Sigmoid colon (tissue), 6 donors: ENCODE measurements at regions not wholly inside any gene's neighbourhood (a gene's known extent, or its start where the extent isn't known, plus 50 kb on each side); places are given as distances from the start of the nearest gene placed in this dataset.

Experiments used
- DNase-seq: peaks from one replicate; pipeline ENCODE4 v3.0.0-alpha.2; 2019
- H3K27ac ChIP-seq, 4 donors: fragments of 200-600 bp; sonication (generic); one replicate each; pipeline ENCODE4 v1.5.1; 2016 to 2019; ENCODE audit warnings: mild to moderate bottlenecking in 1 of 4
- H3K27me3 ChIP-seq, 3 donors: fragments of 200-600 bp; sonication (generic); one replicate each; pipeline ENCODE4 v1.5.1; 2019; ENCODE audit warnings: mild to moderate bottlenecking in 1 of 3
- H3K36me3 ChIP-seq, 4 donors: fragments of 200-600 bp; sonication (generic); one replicate each; pipeline ENCODE4 v1.5.1; 2016 to 2019
- H3K4me1 ChIP-seq, 4 donors: fragments of 200-600 bp; sonication (generic); one replicate each; pipeline ENCODE4 v1.5.1; 2017 to 2019
- H3K4me3 ChIP-seq, 4 donors: fragments of 200-600 bp; sonication (generic); one replicate each; pipeline ENCODE4 v1.5.1; 2017 to 2019; ENCODE audit warnings: mild to moderate bottlenecking in 2 of 4, moderate library complexity in 1 of 4
- H3K9me3 ChIP-seq, 4 donors: fragments of 200-600 bp in 3 of 4; sonication (generic) in 3 of 4; one replicate each; pipeline versions ENCODE4 v1.5.1 to v1.6.1; 2013 to 2019
- EP300 ChIP-seq, 4 donors: sonication (generic); formaldehyde crosslinking; IDR thresholded peaks; one replicate each; pipeline ENCODE4 v1.6.1; 2017; ENCODE audit warnings: antibody characterized with exemption in 4 of 4
- POLR2A ChIP-seq, 2 donors: fragments of 450-650 bp; IDR thresholded peaks; one replicate each; pipeline ENCODE4 v1.6.1; 2016; ENCODE audit warnings: antibody characterized with exemption in 2 of 2, mild to moderate bottlenecking in 2 of 2, moderate library complexity in 2 of 2
- POLR2AphosphoS5 ChIP-seq, 4 donors: sonication (generic); formaldehyde crosslinking; IDR thresholded peaks; one replicate each; pipeline ENCODE4 v1.6.1; 2017; ENCODE audit warnings: antibody characterized with exemption in 4 of 4
- WGBS, 2 donors: extraction: QIAGEN DNeasy Blood & Tissue Kit; methylation state at CpG; one replicate each; pipeline ENCODE4 v1.1.7; 2013; 5-methylcytosine and 5-hydroxymethylcytosine counted together
- intact Hi-C: fragments of 100-400 bp; cut with DNase I; formaldehyde crosslinking; loops from one replicate; pipeline ENCODE4 v1.15.1; 2023
- TF ChIP-seq, protein P1 (sequence below), 4 experiments: fragments of 450-650 bp in 3 of 4; fragments of 200-600 bp in 1 of 4; IDR thresholded peaks; one replicate each; pipeline ENCODE4 v1.5.1; 2016 to 2019; ENCODE audit warnings: antibody characterized with exemption in 4 of 4, mild to moderate bottlenecking in 3 of 4, moderate library complexity in 2 of 4
- donor health status: healthy with polysubstance abuse.
- donor health status: healthy.

DNA sequence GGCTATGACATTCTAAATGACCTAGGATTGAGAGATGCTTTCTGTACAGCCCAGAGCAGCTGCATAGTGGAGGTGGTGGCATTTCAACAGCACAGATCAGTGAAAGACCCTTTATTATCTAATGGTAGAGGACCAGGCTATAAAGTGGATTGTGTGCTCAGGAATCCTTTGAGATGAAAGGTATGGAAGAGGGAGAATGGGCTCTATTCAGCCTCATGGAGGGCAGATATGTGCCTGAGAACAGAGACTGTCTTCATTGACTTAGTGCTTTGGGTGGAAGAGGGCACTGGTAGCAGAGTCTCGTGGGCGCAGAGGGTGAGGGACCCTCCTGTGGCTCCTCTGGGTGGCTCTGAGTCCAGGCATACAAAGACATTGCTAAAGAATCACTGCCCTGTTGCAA is 130.0 kb upstream of the SLC24A5 start:
- H3K27me3 ChIP-seq = no peaks in the 10 kb centered on the region
- intact Hi-C loops = no loop called here
- H3K27ac ChIP-seq = no peak overlapping the region
- no peaks in the 10 kb centered on the region for H3K36me3 ChIP-seq
- no peaks in the 10 kb centered on the region for H3K4me1 ChIP-seq
- TF ChIP-seq POLR2A (IDR thresholded peaks at IDR 0.05) (no peak), POLR2AphosphoS5 (IDR thresholded peaks at IDR 0.05) (no peak), EP300 (IDR thresholded peaks at IDR 0.05) (no peak)
- TF ChIP-seq, protein P1, sequence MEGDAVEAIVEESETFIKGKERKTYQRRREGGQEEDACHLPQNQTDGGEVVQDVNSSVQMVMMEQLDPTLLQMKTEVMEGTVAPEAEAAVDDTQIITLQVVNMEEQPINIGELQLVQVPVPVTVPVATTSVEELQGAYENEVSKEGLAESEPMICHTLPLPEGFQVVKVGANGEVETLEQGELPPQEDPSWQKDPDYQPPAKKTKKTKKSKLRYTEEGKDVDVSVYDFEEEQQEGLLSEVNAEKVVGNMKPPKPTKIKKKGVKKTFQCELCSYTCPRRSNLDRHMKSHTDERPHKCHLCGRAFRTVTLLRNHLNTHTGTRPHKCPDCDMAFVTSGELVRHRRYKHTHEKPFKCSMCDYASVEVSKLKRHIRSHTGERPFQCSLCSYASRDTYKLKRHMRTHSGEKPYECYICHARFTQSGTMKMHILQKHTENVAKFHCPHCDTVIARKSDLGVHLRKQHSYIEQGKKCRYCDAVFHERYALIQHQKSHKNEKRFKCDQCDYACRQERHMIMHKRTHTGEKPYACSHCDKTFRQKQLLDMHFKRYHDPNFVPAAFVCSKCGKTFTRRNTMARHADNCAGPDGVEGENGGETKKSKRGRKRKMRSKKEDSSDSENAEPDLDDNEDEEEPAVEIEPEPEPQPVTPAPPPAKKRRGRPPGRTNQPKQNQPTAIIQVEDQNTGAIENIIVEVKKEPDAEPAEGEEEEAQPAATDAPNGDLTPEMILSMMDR (IDR thresholded peaks at IDR 0.05) = no peak
- H3K4me3 ChIP-seq = no peak overlapping the region
- H3K9me3 ChIP-seq = no peaks in the 10 kb centered on the region
- 95 to 96% methylated on average over 2 of the region's 2 CpGs for WGBS, 2 donors
- no peak for DNase-seq

DNA sequence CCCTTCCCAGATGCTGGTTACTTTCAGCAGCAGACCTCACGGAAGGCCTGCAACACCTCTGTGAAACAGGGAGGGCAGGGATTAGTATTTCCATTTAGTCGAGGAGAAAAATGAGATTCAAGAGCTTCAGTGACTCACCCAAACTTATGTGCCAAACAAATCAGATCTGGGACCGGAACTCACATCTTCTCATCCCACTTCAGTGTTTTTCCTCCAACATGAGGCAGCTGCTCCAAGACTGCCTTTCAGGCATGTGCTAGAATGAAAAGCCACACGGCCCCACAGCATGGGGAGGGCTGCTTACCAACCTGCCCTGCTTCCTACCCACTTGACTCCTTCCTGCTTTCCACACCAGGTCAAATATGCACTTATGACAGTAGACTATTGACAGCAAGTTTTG is 129.4 kb upstream of the SLC24A5 start:
- no peak for DNase-seq
- Histone ChIP-seq H3K4me1 (no peaks in the 10 kb centered on the region), H3K27ac (no peak overlapping the region), H3K4me3 (no peak overlapping the region), H3K36me3 (no peaks in the 10 kb centered on the region), H3K27me3 (no peaks in the 10 kb centered on the region), H3K9me3 (no peaks in the 10 kb centered on the region)
- no peak for TF ChIP-seq EP300 (IDR thresholded peaks at IDR 0.05)
- no peak for TF ChIP-seq POLR2AphosphoS5 (IDR thresholded peaks at IDR 0.05)
- no peak for TF ChIP-seq POLR2A (IDR thresholded peaks at IDR 0.05)
- intact Hi-C loops = no loop called here
- 77 to 86% methylated on average over 4 of the region's 4 CpGs for WGBS, 2 donors

DNA sequence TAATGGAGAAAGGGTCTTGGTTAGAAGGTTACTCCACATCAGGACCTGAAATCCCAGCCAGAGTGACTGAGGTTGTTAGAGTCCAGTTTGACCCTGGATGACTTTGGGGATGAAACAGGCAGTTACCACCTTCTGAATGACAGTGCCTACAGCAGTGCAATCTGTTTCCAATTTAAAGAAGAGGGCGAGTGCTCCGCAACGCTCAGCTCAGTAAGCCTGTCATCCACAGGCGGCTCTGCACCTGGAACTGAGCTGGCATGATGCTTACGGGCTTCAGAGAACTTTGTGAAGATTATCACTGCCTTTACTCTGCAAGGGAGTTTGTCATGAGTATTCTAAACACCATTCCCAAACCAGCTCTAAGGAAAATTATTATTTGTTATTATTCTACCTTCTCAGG is 127.7 kb upstream of the SLC24A5 start:
- WGBS, 2 donors = 94 to 95% methylated on average over 5 of the region's 5 CpGs
- no peaks in the 10 kb centered on the region for H3K36me3 ChIP-seq
- H3K4me1 ChIP-seq = no peaks in the 10 kb centered on the region
- intact Hi-C loops = no loop called here
- DNase-seq = no peak
- H3K9me3 ChIP-seq = no peaks in the 10 kb centered on the region
- H3K27me3 ChIP-seq = no peaks in the 10 kb centered on the region
- TF ChIP-seq EP300 (IDR thresholded peaks at IDR 0.05) = no peak
- no peak overlapping the region for H3K27ac ChIP-seq
- no peak overlapping the region for H3K4me3 ChIP-seq

DNA sequence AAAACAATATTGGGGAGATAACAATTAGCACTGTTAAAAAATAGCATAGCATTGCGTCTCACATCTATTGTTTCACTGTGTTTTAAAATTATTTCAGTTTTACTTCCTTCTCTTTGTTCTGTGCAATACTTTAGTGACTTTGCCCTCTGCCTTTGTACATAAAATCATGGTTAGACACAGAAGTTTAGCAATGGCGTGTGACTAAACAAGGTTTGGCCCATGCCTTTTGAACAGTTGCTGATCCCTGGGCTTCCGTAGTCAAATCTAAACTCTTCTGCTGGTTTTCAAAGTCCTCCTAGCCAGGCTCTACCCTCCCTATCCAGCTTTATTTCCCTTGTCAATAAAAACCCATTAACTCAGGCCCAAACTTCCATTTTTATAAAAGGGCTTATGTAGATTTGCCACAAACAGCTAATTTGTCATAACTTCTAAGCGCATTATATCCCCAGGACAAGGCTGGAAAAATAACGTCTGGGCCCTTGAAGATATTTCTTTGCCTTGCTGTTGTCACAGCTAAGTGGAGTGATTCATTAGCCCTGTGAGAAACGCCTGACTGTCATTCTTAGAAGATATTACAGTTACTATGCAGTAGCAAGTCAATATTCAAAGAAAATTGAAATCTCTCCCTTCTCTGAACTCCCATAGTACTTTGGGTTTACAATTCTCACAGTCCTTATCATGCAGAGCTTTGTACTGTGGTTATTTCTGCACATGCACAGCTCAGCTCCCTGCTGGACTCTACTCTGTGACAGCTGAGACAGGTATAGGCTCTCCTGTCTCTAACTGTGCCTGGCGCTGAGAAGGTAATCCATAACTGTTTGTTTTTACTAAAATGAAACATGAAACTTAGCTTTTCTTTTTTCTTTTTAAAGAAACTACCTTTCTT is 123.4 kb upstream of the SLC24A5 start:
- H3K27ac ChIP-seq = no peak overlapping the region
- intact Hi-C loops = no loop called here
- TF ChIP-seq, protein P1 (IDR thresholded peaks at IDR 0.05) = no peak
- no peak for TF ChIP-seq POLR2A (IDR thresholded peaks at IDR 0.05)
- TF ChIP-seq POLR2AphosphoS5 (IDR thresholded peaks at IDR 0.05) = no peak
- no peak for TF ChIP-seq EP300 (IDR thresholded peaks at IDR 0.05)
- H3K4me1 ChIP-seq = no peaks in the 10 kb centered on the region
- H3K36me3 ChIP-seq = no peaks in the 10 kb centered on the region
- H3K27me3 ChIP-seq = no peaks in the 10 kb centered on the region
- WGBS, 2 donors = 46 to 76% methylated on average over 7 of the region's 7 CpGs
- DNase-seq = no peak
- H3K4me3 ChIP-seq = no peak overlapping the region
- H3K9me3 ChIP-seq = no peaks in the 10 kb centered on the region

DNA sequence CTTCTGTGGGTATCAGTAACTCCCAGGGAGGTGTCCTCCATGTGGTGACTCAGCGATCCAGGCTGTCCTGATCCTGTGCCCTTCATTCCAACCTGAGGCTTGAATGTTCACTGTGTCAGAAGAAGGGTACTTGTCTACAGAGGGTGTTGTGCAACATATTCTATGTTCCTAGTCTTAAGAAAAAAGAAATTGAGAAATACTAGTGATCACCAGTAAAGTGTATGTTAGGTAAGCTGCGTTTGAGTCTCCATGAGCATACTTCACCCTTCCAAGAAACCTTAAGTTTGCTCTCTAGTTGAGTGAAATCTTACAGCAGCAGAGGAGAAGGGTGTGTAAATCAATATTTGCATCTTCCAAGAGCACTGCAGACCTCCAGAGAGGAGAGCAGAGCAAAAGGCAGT is 122.2 kb upstream of the SLC24A5 start:
- no peak for DNase-seq
- no peaks in the 10 kb centered on the region for H3K4me1 ChIP-seq
- no peaks in the 10 kb centered on the region for H3K9me3 ChIP-seq
- H3K36me3 ChIP-seq = no peaks in the 10 kb centered on the region
- H3K27me3 ChIP-seq = no peaks in the 10 kb centered on the region
- WGBS, 2 donors = 90 to 91% methylated on average over 2 of the region's 2 CpGs
- H3K27ac ChIP-seq = no peak overlapping the region
- no peak overlapping the region for H3K4me3 ChIP-seq
- intact Hi-C loops = no loop called here
- no peak for TF ChIP-seq POLR2AphosphoS5 (IDR thresholded peaks at IDR 0.05)
- no peak for TF ChIP-seq EP300 (IDR thresholded peaks at IDR 0.05)
- TF ChIP-seq, protein P1 (IDR thresholded peaks at IDR 0.05) = no peak
- no peak for TF ChIP-seq POLR2A (IDR thresholded peaks at IDR 0.05)
